Stimulated activated naive CD8-positive, alpha-beta T cell treated with anti-CD3 and anti-CD28 coated beads, Interleukin-15, amount 100 ng/mL, for 72 hours (primary cell): ENCODE measurements at regions not wholly inside any gene's neighbourhood (a gene's known extent, or its start where the extent isn't known, plus 50 kb on each side); places are given as distances from the start of the nearest gene placed in this dataset.
"Not testable (repeated sequence)": the region's sequence is repeated elsewhere in the genome, so short reads cannot be mapped to it uniquely, and the experiment has no call there.

ENCODE experiments used
- ATAC-seq: fragments of 150-1000 bp; cut with Tn5 transposase; 2 replicates; pipeline ENCODE4 v1.10.0; 2021; ENCODE audit warnings: mild to moderate bottlenecking, moderate library complexity
- DNase-seq, 2 donors: peaks; one replicate each; pipeline ENCODE4 v3.0.0; 2021 to 2022
- H3K27ac Mint-ChIP-seq, 2 donors: one replicate each; pipeline ENCODE4 v1.8.0; 2022; ENCODE audit warnings: mild to moderate bottlenecking in 2 of 2, mixed read lengths in 2 of 2, moderate library complexity in 2 of 2
- H3K27me3 Mint-ChIP-seq: one replicate; pipeline ENCODE4 v1.8.0; 2022; ENCODE audit warnings: mixed read lengths
- H3K4me1 Mint-ChIP-seq: one replicate; pipeline ENCODE4 v1.8.0; 2022; ENCODE audit warnings: mild to moderate bottlenecking, mixed read lengths
- H3K4me3 Mint-ChIP-seq, 2 donors: one replicate each; pipeline ENCODE4 v1.8.0; 2022; ENCODE audit warnings: mild to moderate bottlenecking in 2 of 2, mixed read lengths in 2 of 2, moderate library complexity in 1 of 2
- H3K9me3 Mint-ChIP-seq, 2 donors: one replicate each; pipeline ENCODE4 v1.8.0; 2022; ENCODE audit warnings: mixed read lengths in 2 of 2

DNA sequence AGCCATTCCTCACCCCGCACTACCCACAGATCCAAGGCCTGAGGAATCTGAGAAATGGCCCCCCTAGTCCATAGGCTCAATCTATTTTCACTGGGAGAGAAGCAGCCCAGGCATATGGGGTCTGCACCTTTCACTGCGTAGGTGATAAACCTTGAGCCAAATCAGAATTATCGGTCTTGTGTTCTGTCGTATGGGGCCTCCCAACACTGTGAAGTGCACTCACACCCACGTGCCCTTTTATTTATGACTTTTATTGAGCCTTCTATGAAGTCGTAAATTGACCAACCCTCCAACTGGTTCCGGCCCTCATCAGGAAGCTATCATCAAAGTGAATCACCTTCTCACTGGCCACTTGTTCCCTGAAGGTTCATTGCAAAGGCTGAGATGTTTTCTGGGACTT, 259.3 kb downstream of the NPIPA7 start:
- H3K4me3 Mint-ChIP-seq, ATAC-seq, DNase-seq, H3K4me1 Mint-ChIP-seq, H3K27ac Mint-ChIP-seq, H3K9me3 Mint-ChIP-seq, H3K27me3 Mint-ChIP-seq: not testable (repeated sequence)

DNA sequence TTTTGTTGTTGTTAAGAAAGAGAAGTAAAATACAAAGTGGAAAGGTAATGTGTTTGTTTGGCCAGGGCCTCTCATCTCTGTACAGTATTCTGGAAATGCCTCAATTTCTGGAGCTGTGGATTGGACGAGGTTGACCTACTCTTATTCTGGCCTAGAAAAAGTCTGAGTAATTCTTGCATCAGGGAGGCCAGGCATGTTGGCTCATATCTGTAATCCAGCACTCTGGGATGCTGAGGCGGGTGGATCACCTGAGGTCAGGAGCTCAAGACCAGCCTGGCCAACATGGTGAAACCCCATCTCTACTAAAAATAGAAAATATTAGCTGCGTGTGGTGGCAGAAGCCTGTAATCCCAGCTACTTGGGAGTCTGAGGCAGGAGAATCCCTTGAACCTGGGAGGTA, 259.8 kb downstream of the NPIPA7 start:
- not testable (repeated sequence) for H3K27me3 Mint-ChIP-seq, H3K4me3 Mint-ChIP-seq, H3K4me1 Mint-ChIP-seq, ATAC-seq, H3K9me3 Mint-ChIP-seq, H3K27ac Mint-ChIP-seq, DNase-seq

DNA sequence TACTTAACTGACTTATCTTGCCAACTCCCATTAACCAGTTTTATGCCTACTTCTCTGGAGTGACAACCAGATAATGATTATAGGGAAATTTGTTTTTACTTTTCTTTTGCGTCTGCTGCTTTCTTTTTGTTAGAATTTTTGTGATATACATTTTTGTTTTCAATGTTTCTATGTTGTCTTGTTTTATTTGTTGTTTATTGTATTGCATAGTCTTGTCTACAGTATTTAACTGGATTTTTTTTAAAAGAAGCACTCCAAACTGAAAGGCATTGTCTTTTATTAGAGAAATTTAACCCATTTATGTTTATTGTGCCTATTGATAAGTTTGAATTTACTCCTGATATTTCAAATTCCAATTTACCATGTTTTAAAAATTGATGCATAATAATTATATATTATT, 264.9 kb downstream of the NPIPA7 start:
- H3K4me1 Mint-ChIP-seq, H3K27me3 Mint-ChIP-seq, H3K4me3 Mint-ChIP-seq, H3K9me3 Mint-ChIP-seq, ATAC-seq, DNase-seq, H3K27ac Mint-ChIP-seq: not testable (repeated sequence)

DNA sequence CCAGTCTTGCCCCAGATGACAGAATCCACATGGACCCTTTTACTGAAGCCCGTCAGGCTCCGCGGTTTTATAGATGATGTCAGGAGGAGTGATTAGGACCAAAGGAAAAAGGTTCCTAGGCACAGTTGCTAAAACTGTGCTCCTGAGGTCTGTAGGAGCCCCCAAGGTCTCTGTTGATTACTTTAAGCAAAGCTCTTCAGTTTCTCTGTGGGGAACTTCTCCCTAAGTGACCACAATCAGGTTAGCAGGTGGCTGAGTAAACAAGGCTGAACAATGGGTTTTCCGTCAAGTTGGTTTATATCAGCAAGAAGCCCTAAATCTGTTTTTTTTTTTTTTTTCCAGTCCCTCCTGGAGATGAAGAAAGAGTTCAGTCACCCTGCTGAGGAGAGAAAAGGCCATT, 269.1 kb downstream of the NPIPA7 start:
- H3K27ac Mint-ChIP-seq, H3K9me3 Mint-ChIP-seq, DNase-seq, H3K27me3 Mint-ChIP-seq, ATAC-seq, H3K4me1 Mint-ChIP-seq, H3K4me3 Mint-ChIP-seq: not testable (repeated sequence)

DNA sequence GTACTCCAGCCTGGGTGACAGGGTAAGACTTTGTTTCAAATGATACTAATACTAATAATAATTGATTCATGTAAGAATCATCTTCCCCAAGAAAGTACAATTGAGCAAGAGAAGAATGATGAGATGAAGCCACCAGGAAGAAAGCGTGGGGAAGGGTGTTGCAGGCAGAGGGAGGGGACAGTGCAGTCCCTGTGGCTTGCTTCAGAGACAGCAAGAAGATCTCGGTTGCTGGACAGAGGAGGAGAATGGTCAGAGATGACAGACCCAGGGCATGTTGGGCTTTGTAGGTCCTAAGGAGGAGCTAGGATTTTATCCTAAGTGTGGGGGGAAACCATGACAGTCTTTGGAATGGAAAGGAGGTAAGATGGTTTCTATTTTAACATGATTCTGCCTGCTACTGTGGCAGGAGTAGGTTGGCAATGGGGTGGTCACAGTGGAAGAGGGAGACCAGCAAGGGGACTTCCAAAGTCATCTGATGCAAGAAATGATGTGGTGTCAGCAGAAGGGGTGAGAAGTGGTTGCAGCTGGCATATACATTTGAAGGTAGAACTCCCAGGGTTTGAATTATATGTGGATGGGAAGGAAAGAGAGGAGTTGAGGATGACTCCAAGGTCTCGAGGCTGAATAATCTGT, 293.4 kb downstream of the NPIPA7 start:
- not testable (repeated sequence) for H3K4me3 Mint-ChIP-seq, H3K9me3 Mint-ChIP-seq
- peak; percentile 89 for ATAC-seq

DNA sequence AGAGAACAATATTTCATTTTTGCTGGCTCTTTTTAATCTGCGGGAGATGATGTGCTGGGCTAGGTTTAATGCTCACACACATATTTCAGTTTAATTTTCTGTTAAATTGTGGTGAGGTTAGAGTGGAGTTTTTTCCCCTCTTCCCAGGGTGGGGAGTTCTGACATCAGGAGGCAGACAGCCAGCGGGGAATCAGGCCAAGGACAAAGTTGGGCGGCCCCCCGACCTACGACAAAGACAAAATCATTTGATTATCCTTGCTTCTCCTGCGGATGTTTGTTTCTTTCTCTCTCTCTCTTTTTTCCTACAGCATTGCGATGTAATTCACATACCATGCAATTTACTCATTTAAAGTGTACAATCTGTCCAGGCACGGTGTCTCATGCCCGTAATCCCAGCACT, 295.9 kb downstream of the NPIPA7 start:
- not testable (repeated sequence) for H3K27me3 Mint-ChIP-seq, H3K4me3 Mint-ChIP-seq, H3K9me3 Mint-ChIP-seq, H3K27ac Mint-ChIP-seq, ATAC-seq, H3K4me1 Mint-ChIP-seq, DNase-seq

More for the DNA sequence above, 293.4 kb downstream of the NPIPA7 start:
- not testable (repeated sequence) for H3K4me1 Mint-ChIP-seq, H3K27ac Mint-ChIP-seq, DNase-seq, H3K27me3 Mint-ChIP-seq

DNA sequence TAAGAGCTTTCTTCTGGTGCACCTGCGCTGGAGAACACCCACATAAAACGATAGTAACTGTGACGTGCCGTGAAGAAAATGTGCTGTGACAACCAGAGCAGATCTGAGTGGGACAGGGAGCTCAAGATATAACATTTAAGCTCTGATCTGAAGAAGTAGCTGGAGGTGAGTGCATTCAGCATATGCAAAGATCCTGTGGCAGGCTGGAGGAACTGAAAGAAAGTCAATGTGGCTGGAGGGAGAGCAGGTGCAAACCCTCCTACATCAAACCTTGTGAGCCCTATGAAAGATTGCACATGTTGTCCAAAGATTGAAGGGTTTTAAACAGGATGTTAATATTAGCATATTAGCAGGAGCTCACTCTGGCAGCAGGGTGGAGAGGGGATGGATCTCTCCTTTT, 342.9 kb downstream of the NPIPA7 start:
- not testable (repeated sequence) for H3K9me3 Mint-ChIP-seq, ATAC-seq, H3K27me3 Mint-ChIP-seq, H3K27ac Mint-ChIP-seq, DNase-seq, H3K4me3 Mint-ChIP-seq, H3K4me1 Mint-ChIP-seq

DNA sequence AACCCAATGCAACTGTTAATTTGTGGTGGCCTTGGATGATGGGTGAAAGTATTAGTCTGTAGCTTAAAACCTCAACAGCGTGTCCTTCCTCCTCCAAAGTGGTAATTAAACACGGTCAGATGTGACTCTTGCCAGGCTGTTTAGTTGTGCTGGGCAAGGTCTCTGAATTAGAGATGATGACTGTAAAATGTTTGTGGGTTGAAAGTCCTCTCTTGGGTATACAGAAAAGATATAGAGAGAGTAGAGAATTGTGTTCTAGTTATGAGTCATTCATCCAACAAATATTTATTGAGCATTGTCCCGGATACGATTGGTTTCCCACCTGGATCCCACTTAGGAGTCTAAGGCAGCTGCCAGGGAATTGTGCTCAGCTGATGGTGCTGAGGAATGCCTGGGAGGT, 343.7 kb downstream of the NPIPA7 start:
- ATAC-seq, H3K27ac Mint-ChIP-seq, DNase-seq, H3K9me3 Mint-ChIP-seq, H3K4me3 Mint-ChIP-seq, H3K27me3 Mint-ChIP-seq, H3K4me1 Mint-ChIP-seq: not testable (repeated sequence)

DNA sequence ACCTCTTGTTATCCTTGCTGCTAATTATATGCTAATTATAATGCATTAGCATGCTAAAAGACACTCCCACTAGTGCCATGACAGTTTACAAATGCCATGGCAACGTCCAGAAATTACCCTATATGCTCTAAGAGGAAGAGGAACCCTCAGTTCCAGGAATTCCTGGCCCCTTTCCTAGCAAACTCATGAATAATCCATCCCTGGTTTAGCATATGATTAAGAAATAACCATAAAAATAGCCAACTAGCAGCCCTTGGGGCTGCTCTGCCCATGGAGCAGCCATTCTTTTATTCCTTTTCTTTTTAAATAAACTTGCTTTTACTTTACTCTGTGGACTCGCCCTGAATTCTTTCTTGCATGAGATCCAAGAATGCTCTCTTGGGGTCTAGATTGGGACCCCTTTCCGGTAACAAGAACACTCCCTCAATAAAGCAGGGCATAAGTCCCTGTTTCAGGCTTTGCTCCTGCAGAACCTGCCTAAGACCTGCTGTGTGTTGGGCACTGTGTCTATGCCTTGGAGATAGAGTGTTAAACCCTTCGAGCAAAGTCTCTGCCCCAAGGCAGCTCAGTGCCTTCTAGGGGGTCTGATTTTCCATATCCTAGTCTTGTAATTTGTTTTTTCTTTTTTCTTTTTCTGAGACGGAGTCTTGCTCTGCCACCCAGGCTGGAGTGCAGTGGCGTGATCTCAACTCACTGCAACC, 345.0 kb downstream of the NPIPA7 start:
- not testable (repeated sequence) for H3K27me3 Mint-ChIP-seq, H3K4me3 Mint-ChIP-seq, H3K4me1 Mint-ChIP-seq, H3K27ac Mint-ChIP-seq, ATAC-seq, DNase-seq, H3K9me3 Mint-ChIP-seq

DNA sequence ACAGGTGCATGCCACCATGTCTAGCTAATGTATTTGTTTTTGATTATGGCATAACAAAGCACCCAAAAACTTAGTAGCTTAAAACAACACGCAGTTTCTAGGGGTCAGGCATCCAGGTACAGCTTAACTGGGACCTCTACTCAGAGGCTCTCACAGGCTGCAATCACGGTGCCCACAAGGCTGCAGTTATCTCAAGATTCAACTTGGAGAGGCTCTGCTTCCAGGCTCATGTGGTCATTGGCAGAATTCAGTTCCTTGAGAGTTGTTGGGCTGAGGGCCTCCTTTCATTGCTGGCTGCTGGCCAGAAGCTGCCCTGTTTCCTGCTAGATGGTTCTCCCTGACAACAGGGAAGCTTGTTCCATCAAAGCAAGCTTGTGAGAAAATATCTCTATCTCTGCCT, 348.1 kb downstream of the NPIPA7 start:
- not testable (repeated sequence) for H3K27me3 Mint-ChIP-seq, H3K27ac Mint-ChIP-seq, H3K4me1 Mint-ChIP-seq, ATAC-seq, H3K9me3 Mint-ChIP-seq, H3K4me3 Mint-ChIP-seq, DNase-seq

DNA sequence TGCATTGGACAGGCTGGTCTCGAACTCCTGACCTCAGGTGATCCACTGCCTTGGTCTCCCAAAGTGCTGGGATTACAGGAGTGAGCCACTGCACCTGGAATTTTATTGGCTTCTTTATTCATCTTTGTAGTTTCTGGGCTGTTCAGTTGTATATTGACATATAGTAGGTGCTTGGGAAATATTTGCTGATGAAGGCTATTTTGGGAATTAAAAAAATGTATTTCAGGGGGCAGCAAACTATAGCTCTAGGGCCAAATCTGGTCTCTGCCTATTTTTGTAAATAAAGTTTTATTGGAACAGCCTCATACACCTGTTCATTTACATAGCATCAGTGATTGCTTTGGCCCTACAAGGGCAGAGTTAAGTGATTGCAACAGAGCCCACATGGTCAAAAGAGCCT, 363.6 kb downstream of the NPIPA7 start:
- ATAC-seq, DNase-seq, H3K27me3 Mint-ChIP-seq, H3K9me3 Mint-ChIP-seq, H3K27ac Mint-ChIP-seq, H3K4me1 Mint-ChIP-seq, H3K4me3 Mint-ChIP-seq: not testable (repeated sequence)

DNA sequence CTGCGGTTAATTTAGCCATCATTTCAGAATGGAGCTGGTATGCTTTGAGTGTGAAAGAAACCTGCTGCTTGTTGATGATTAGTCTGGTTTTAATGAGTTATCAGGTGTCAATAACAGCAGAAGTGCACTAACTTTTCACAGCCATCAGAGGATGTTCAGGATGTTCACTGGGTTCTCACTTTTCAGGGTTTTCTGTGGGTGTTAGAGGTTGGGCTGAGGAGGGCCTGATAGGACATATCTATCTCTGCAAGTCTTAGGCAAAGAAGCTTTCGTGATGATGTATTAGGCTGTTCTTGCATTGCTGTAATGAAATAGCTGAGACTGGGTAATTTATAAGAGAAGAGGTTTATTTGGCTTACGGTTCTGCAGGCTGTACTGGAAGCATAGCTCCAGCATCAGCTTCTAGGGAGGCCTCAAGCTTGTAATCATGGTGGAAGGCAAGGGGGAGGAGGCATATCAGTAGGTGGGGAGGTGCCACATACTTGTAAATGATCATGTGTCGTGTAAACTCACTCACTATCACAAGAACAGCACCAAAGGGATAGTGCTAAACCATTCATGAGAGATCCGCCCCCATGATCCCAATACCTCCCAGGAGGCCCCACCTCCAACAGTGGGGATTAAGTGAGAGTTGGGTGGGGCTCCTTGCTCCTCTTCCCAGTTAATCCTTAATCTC, 376.2 kb downstream of the NPIPA7 start:
- H3K4me3 Mint-ChIP-seq, H3K9me3 Mint-ChIP-seq, ATAC-seq, DNase-seq, H3K27me3 Mint-ChIP-seq, H3K4me1 Mint-ChIP-seq, H3K27ac Mint-ChIP-seq: not testable (repeated sequence)

DNA sequence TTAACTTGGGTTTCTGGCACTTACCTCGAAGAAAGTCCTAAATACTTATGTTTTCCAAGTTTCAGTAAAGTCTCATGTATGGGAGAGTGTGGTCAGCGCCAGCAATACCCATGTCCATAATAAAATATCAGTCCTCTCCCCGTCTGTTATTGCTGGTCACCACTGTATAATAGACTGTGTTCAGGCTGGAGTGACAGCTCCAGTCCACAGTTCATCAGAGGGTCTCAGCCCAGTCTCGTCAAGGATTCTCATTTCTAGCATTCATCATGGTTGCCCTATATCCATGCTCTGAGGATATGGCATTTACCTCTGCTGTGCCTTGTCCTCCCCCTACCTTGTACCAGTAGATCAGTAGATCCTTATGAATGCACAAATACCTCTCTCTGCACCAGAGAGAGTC, 384.5 kb downstream of the NPIPA7 start:
- no peaks in the 10 kb centered on the region for H3K4me1 Mint-ChIP-seq
- no peak for DNase-seq

DNA sequence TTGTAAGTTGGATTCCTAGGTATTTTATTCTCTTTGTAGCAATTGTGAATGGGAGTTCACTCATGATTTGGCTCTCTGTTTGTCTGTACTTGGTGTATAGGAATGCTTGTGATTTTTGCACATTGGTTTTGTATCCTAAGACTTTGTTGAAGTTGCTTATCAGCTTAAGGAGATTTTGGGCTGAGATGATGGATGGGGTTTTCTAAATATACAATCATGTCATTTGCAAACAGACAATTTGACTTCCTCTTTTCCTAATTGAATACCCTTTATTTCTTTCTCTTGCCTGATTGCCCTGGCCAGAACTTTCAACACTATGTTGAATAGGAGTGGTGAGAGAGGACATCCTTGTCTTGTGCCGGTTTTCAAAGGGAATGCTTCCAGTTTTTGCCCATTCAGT, 391.8 kb downstream of the NPIPA7 start:
- not testable (repeated sequence) for H3K4me1 Mint-ChIP-seq, DNase-seq, ATAC-seq, H3K4me3 Mint-ChIP-seq, H3K27ac Mint-ChIP-seq, H3K9me3 Mint-ChIP-seq
- H3K27me3 Mint-ChIP-seq: peaks cover 15% of the 10 kb centered on the region

More for the DNA sequence above, 384.5 kb downstream of the NPIPA7 start:
- Mint-ChIP-seq H3K4me3 (no peak overlapping the region), H3K27me3 (no peaks in the 10 kb centered on the region), H3K27ac (no peak overlapping the region), H3K9me3 (peaks cover 6 to 7% of the 10 kb centered on the region in 2 donors)
- ATAC-seq: no peak

DNA sequence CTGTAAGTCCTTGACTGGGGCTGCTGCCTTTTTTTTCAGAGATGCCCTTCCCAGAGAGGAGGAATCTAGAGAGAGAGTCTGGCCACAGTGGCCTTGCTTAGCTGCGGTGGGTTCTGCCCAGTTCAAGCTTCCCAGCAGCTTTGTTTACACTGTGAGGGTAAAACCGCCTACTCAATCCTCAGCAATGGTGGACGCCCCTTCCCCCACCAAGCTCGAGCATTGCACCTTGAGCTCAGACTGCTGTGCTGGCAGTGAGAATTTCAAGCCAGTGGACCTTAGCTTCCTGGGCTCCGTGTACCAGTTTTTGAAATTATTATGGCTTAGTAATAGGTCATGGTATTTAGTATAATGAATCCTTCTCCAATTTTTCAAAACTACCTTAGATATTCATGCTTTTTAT, 395.4 kb downstream of the NPIPA7 start:
- no peak for ATAC-seq
- Mint-ChIP-seq H3K4me3 (no peak overlapping the region), H3K9me3 (no peaks in the 10 kb centered on the region), H3K27ac (no peak overlapping the region), H3K27me3 (peaks cover 23% of the 10 kb centered on the region), H3K4me1 (no peaks in the 10 kb centered on the region)
- DNase-seq: no peak

DNA sequence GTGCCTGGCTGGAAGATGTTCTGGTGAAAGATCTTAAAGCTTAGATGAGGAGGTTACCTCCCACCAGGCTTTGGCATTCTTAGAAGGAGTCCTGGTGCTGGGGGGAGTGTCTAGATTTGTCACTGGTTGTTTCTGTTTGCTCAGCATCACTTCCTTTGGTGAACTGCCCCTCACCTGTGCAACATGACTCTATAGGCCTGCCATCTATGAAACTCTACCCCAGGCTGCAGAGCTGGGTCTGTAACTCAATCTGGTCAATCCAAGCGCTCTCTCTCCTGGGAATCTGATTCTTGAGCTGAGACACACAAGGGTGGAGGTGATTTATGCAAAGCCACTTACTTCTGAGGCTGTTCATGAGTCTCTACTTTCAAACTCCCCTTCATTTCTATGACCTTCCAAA, 399.4 kb downstream of the NPIPA7 start:
- Mint-ChIP-seq H3K4me3 (no peak overlapping the region), H3K27me3 (peaks cover 16% of the 10 kb centered on the region), H3K9me3 (no peaks in the 10 kb centered on the region), H3K4me1 (no peaks in the 10 kb centered on the region), H3K27ac (no peak overlapping the region)
- DNase-seq (no peak), ATAC-seq (no peak)
